ENCODE measurements at regions not wholly inside any gene's neighbourhood (a gene's known extent, or its start where the extent isn't known, plus 50 kb on each side); places are given as distances from the start of the nearest gene placed in this dataset.
"Not testable (repeated sequence)": the region's sequence is repeated elsewhere in the genome, so short reads cannot be mapped to it uniquely, and the experiment has no call there.

DNA sequence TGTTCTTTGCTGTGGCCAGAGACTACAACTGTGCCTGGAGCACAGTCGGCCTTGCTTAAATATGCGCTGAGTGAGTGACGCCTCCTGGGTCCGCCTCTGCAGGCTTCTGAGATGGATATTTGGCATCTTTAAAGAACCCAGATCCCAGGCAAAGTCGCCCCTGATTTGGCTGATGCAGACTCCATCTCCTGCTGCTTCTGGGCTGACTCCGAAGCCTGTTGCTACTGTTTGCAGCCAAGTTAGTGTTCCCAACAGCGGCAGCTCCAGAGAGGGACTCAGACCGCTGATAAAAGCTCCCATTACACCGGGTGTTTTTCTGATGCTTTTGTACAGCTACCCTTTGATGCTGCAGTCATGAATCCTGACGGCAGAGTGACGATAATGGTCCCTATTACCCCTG lies 83.0 kb upstream of the SULF2 start:
- DNase-seq: no peak

GRCh38 chr20:47867831-47868230 lies 82.5 kb upstream of the SULF2 start:
- DNase-seq: no peak

DNA sequence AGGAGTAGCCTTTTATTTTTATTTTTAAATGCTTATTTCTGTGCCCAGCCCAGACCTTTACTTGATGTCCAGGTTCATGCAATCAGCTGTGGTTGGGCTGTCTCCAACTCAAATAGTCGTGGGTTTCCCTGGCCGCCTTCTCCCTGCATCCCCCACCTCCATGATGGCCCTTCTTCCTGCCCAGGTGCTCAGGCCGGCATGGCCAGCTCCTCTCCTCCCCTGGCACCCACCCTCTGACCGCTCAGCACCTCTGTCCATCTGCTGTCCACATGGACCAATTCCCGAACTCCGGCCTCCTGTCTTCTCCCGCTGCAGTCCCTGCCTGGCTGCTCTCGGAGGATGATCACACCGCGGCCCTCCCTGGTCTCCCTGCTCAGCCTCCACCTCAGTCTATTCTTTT lies 81.2 kb upstream of the SULF2 start:
- no peak for DNase-seq

DNA sequence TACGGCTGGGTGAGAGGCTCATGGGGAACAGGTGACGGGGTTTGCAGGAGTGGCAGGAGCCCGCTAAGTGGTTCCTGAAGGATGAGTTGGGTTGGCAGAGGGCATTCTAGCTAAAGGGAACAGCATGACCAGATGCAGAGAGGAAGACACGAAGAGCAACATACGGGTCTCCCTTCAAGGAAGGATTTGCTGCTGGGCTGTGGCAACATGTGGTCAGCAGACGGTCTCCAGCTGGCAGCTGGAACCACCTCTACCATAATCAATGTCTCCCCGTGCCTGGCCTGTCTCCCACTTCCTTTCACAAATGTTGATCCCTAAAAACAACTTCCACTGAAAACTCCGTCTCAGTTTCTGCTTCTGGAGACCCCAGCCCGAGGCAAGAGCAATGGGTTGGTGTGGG lies 80.6 kb upstream of the SULF2 start:
- DNase-seq: no peak

DNA sequence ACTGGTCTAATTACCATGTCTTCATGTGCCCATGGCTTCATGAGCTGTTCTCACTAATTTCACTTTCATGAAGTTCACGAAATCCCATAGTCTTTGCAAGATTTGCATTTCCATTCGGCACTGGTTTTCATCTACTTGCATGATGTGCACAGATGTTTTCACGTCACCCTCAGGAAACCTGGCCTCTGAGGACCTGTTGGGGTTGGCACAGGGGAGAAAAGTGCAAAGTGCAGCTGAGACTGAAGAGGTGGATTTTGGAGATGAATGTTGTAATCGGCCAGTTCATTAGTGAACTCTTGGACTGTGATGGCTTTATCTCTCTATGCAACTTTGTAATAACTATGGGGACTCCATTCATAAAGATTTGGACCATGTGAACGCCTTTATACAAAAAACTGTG lies 80.2 kb upstream of the SULF2 start:
- no peak for DNase-seq

- DNase-seq: no peak
These were observed 78.7 kb upstream of the SULF2 start for GRCh38 chr20:47863981-47864380.

DNA sequence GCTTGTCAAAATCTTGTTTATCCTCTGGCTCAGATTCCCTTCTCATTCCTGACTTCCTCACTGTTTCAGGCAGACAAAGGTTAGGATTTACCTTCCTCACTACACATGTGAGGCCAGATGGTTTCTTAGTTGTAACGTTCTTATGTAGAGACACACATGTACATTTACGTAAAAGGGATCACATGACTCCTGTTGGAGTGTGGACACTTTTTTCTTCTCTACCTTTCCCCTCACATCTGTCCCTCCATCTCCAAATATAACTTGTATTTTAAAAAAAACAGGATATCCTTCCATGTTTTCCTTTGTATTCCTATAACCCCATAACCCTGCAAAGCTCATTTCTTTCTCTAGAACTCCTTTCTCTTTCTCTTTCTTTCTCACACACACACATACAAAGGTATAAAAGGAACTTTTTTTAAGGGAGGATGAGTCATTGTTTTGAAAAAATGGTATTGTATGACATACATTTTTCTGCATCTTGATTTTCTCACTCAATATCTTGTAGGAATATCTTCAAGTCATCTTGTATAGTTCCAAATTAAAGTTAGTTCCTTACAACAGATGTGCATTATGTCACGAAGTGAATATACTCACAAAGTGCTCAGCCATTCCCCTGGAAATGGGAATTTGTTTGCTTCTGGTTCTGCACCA lies 78.2 kb upstream of the SULF2 start:
- DNase-seq: no peak

DNA sequence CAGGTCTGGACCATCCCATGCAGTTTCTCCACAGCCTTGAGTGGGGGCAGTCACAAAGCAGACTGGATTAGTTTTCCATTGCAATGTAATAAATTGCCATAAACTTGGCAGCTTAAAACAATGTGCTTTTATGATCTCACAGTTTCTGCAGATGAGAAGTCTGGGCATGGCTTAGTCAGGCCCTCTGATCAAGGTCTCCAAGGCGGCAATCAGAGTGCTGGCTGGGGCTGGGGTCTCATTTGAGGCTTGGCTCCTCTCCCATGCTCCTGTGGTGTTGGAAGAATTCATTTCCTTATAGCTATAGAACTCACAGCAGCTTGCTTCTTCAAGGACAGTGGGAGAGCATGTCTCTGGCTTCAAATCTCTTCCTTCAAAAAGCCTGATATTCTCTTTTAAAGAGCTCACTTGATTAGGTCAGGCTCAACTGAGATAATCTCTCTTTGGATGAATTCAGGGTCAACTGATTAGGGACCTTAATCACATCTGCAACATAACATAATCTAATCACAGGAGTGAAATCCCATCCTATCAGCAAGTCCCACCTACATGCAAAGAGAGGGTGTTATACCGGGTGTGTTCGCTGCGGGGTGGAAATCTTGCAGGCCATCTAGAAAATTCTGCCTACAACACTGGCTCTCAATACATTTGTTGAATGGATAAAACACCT lies 77.4 kb upstream of the SULF2 start:
- no peak for DNase-seq

DNA sequence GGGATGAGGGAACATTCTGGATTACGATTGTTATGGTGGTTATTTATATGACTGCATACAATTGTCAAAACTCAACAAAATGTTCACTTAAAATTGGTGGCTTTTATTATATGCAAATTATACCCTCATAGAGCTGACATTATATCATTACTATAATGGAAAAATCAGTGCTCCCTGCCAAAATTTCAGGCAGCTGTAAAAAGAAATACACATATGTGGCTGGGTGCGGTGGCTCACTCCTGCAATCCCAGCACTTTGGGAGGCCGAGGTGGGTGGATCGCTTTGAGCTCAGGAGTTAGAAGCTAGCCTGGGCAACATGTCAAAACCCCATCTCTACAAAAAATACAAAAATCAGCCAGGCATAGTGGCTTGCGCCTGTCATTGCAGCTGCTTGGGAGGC lies 75.8 kb upstream of the SULF2 start:
- no peak for DNase-seq

- no peak for DNase-seq
These were observed 75.0 kb upstream of the SULF2 start for GRCh38 chr20:47860049-47860830.

DNA sequence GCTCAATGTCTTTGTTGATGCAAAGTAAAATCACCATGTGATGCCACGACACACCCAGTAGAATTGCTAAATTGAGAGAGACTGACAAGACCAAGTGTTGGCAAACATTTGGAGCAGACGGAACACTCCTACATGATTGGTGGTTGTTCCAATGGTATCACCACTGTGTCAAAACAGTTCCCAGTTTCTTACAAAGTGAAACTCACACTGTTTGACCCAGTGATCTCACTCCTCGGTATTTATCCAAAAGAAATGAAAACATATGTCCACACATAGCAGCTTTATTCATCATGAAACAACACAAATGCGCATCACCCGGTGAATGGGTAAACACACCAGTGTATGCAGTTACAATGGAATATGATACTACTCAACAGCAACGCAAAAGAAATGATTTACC lies 74.0 kb upstream of the SULF2 start:
- DNase-seq: no peak

DNA sequence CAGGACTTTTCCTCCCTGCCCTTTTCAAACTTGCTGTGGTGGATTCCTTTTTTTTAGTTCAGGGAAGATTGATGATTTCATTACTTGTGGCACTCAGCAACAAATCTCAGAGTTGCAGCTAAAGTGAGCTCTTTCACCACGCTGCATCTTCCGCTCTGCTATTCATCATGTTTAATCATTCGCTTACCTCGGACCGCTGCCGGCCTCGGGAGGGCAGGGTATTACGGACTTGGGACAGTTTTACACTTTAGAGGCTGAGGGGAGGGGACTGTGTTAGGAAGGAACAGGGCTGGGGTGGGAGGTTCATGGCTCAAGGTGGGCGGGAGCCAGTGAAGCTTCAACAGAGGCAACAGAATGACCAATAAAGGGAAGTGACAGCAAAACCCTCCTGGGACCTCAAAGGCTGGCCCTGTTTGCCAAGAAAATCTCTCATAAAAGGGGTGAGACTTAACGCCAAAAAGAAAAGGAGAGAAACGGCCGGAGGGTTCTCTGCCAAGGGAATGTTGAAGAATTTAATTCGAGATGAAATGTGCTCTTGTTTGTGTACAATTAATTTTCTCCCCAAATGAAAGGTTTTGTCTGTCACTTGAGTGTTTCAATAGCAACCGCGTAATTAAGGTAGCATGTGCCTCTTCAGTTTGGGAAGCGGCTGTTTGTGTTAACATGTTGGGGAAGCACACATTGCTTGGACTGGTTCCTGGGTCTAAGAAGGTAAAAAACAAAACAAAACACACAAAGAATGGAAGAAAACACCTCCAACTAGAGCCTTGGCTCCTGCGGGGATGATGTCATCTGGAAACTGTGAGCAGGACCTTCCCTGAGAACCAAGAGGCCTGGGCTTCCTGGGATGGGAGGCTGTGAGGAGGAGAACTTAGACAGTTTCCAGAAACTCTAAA lies 72.5 kb upstream of the SULF2 start:
- no peak for DNase-seq

- no peak for DNase-seq
These were observed 71.9 kb upstream of the SULF2 start for GRCh38 chr20:47857187-47857568.

- DNase-seq: no peak
These were observed 70.5 kb upstream of the SULF2 start for GRCh38 chr20:47855799-47856198.

DNA sequence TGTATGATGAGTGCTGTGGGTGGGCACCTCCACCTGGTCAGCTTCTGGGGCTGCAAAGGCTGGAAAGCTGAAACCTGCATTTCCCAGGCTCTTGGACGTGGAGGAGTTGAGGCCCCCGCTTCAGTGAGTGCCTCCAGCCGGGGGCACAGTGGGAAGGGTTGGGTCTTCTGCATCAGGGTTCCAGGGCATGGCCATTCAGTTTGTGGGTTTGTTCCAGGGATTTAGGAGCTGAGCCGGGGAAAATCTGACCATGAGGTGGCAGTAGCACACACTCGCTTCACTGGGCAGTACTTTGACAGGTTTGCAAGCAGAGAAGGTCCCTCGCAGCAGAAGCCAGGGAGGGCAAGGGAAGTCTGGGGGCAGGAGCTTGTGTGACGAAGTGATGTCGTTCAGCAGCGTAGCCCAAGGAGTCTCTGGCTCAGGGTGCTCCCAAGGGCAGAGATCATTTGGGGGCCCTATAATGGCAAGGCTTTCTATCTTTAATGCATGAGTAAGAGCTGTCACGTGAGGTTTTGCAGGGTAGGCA lies 69.5 kb upstream of the SULF2 start:
- peak; percentile 39 for DNase-seq

DNA sequence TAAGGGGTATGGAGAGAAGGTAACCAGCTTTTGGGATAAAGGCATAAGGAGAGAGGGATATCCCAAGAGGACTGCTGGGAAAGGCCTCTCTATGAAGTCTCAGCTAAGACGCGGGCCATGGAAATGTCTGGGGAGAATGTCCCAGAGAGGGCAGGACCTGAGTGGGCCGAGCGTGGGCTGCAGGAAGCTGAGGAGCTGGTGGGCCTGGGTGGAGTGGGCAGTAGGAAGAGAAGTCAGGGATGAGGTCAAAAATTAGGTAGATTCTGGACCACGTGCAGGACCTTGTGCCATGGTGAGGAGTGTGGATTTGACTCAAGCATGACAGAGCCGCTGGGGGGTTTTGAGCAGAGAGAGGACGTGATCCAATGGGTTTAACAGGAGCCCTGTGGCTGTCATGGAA lies 66.5 kb upstream of the SULF2 start:
- no peak for DNase-seq

GRCh38 chr20:47850146-47850545 lies 64.9 kb upstream of the SULF2 start:
- no peak for DNase-seq

GRCh38 chr20:47849596-47849995 lies 64.3 kb upstream of the SULF2 start:
- no peak for DNase-seq

- no peak for DNase-seq
These were observed 63.7 kb upstream of the SULF2 start for GRCh38 chr20:47849006-47849405.

DNA sequence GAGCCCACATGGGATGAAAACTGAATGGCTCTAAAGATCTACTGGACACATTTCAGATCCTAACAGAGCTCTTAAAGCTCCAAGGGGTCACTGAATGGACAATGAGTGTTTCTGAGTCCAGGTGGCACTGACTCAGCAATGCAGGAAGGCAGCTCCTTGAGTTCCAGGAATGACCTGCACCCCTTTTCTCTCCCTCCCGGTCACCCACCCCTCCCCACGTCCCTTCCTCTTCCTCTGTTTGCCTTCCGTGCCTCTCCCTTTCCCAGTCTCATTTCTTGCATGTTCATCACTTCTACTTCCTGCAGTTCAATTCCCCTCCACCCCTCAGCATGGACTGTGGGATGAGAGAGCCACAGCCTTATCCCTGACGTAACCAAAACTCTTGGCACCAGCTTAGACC lies 63.3 kb upstream of the SULF2 start:
- not testable (repeated sequence) for DNase-seq

- DNase-seq: no peak
These were observed 62.7 kb upstream of the SULF2 start for GRCh38 chr20:47847884-47848485.

DNA sequence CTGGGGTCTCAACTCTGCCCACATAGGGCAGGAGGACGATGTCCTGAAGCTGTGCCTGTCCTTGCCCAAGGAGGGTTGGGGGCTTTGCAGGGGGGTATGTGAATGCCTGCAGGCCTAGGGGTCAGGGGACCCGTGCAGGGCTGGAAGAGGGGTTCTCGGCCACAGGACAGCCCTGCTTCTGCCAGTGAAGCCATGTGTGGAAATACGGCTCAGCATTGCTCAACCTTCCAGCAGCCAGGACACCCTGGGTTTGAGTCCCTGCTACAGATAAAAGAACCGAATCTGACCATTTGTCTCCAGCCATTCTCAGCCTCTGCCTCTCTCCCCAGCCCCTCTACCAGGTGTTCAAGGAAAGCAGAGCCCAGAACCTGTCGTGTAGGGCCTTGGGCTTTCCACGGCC lies 61.9 kb upstream of the SULF2 start:
- not testable (repeated sequence) for DNase-seq

DNA sequence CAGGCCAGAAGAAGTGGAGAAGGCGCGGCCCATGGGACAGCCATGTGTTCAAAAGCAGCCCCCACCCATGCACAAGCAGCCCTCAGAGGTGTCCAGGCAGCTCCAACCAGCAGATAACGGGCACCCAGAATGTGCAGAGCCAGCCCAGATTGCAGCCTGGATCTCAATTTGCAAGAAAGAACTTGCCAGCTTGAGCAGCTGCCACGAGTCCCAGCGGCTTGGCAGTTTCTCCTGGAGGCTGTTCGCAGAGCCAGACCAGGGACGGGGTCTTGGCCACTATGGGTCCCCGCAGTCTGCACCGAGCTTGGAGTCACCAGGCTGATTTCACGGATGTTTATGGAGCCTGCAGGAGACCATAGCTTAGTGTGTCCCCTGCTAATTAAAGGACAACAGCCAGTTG lies 61.4 kb upstream of the SULF2 start:
- DNase-seq: not testable (repeated sequence)
